IMR-90 (cell line): ENCODE measurements at regions not wholly inside any gene's neighbourhood (a gene's known extent, or its start where the extent isn't known, plus 50 kb on each side); places are given as distances from the start of the nearest gene placed in this dataset.

Experiments
- CTCF ChIP-seq: conservative IDR thresholded peaks from 2 replicates; pipeline ENCODE4 v1.5.1; 2012; ENCODE audit warnings: mild to moderate bottlenecking, low read depth, low read length, improper control_type of control experiment
- RAD21 ChIP-seq: IDR thresholded peaks from 2 replicates; pipeline ENCODE4 v1.6.1; 2012; ENCODE audit warnings: low read length, improper control_type of control experiment
- TF ChIP-seq, protein P1 (sequence below): fragments of 150-350 bp; IDR thresholded peaks from 2 replicates; pipeline ENCODE4 v1.6.1; 2016; ENCODE audit warnings: low read depth, mild to moderate bottlenecking, low read length, moderate library complexity, borderline replicate concordance

DNA sequence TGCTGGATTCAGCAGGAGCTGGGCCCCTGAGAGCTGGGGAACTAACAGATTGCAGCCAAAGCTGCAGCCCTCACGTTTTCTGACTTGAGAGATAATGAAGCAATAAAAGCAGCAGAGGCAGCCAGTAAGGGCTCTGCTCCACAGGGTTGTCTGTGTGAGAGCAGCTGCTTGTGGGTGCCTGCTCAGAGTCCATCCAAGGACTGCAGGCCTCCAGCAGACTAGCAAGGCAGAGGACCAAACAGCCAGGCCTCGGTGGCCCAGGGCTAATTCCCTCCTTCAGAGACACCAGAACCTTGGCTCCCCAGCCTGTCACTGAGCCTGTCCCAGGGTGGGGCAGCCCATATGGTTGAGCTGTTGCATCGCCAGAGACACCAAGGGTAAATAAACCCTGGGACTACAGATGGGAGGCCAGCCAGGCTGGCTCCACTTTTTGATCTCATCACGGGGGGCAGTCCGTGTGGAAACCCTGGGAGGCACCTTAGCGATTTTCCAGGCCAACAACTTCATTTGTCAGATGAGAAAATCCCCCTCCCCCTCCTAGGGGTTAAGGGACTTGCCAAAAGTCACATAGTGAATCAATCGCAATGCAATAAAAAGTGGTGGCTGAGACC lies 229.2 kb downstream of the WDR11 start:
- TF ChIP-seq, protein P1, sequence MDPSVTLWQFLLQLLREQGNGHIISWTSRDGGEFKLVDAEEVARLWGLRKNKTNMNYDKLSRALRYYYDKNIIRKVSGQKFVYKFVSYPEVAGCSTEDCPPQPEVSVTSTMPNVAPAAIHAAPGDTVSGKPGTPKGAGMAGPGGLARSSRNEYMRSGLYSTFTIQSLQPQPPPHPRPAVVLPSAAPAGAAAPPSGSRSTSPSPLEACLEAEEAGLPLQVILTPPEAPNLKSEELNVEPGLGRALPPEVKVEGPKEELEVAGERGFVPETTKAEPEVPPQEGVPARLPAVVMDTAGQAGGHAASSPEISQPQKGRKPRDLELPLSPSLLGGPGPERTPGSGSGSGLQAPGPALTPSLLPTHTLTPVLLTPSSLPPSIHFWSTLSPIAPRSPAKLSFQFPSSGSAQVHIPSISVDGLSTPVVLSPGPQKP, result no peak
- TF ChIP-seq CTCF (no peak), RAD21 (no peak)
